GM12878 (cell line): ENCODE measurements at regions not wholly inside any gene's neighbourhood (a gene's known extent, or its start where the extent isn't known, plus 50 kb on each side); places are given as distances from the start of the nearest gene placed in this dataset.

Experiments used
- CTCF ChIP-seq, 3 experiments: IDR thresholded peaks in 2 of 3; conservative IDR thresholded peaks in 1 of 3; 2 replicates each; pipeline ENCODE4 v1.5.1; 2011; ENCODE audit warnings: low read depth in 3 of 3, low read length in 3 of 3, mild to moderate bottlenecking in 3 of 3, control low read depth in 2 of 3, moderate library complexity in 2 of 3, inconsistent platforms in 1 of 3, mixed read lengths in 1 of 3; ENCODE audit not compliant: control insufficient read depth in 2 of 3, insufficient read depth in 1 of 3; ENCODE audit errors: extremely low read depth in 1 of 3
- EZH2 ChIP-seq: IDR thresholded peaks from 2 replicates; pipeline ENCODE4 v1.6.1; 2012; ENCODE audit warnings: low read depth, mild to moderate bottlenecking, control low read depth, inconsistent platforms, low read length, borderline replicate concordance; ENCODE audit not compliant: control insufficient read depth
- FOXK2 ChIP-seq: fragments of 450-650 bp; IDR thresholded peaks from 2 replicates; pipeline ENCODE4 v1.6.1; 2017; ENCODE audit warnings: mild to moderate bottlenecking, moderate library complexity
- FOXM1 ChIP-seq: IDR thresholded peaks from 2 replicates; pipeline ENCODE4 v1.6.1; 2012; ENCODE audit warnings: low read depth, mild to moderate bottlenecking, inconsistent platforms, low read length, moderate library complexity
- POLR2AphosphoS5 ChIP-seq: IDR thresholded peaks from 2 replicates; pipeline ENCODE4 v1.6.1; 2011; ENCODE audit warnings: mild to moderate bottlenecking, low read length, inconsistent platforms

GRCh38 chr10:61142987-61143386 is 199.0 kb upstream of the RHOBTB1 start:
- TF ChIP-seq FOXM1, result no peak
- TF ChIP-seq POLR2AphosphoS5, result no peak
- TF ChIP-seq CTCF (IDR thresholded peaks at IDR 0.05 in 2 of 3, conservative IDR thresholded peaks at IDR 0.05 in 1 of 3; ENCODE audit: control insufficient read depth in 2 of 3, extremely low read depth in 1 of 3, insufficient read depth in 1 of 3, low read depth in 3 of 3, low read length in 3 of 3), result 0 out of 6 replicates have a peak, but pooled peaks of 2 of the 3 experiments have one; percentile 4 to 7
- TF ChIP-seq FOXK2, result no peak
- no peak for TF ChIP-seq EZH2
